ENCODE measurements at regions not wholly inside any gene's neighbourhood (a gene's known extent, or its start where the extent isn't known, plus 50 kb on each side); places are given as distances from the start of the nearest gene placed in this dataset.

DNA sequence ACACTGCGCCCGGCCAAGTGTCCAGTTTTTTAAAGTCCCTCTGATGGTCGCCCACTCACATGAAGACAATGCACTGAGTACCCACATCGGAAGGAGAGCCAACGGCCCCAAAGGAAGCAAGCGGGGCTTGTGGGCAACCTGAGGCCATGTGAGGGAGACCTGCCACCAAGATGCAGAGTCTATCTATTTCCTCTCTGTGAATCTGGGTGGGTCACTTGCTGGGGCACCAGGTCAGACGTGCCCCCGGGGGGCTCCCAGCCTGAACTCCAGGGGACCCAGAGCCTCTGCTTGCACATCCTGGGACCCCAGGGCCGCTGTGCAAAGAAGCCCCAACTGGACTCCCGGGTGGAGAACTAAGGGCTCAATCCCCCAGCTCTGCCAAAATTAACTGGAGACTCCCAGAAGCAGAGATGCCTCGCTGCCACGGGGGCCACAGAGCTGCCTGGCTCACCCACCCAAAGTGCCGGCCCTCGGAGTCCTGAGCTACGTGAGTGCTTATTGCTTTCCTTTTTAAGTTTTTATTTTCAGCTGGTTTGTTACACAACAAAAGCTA lies 106.4 kb downstream of the BRD1 start:
- ATAC-seq (ENCODE audit: insufficient number of reproducible peaks, low FRiP score, low read depth) (no peak), DNase-seq (ENCODE audit: low spot score) (no peak)
- TF ChIP-seq CTCF (IDR thresholded peaks at IDR 0.05), result no peak
- Histone ChIP-seq H3K4me3 (no peak overlapping the region), H3K36me3 (no peaks in the 10 kb centered on the region), H3K27me3 (replicated peaks; ENCODE audit: insufficient read depth) (no peaks in the 10 kb centered on the region), H3K4me1 (ENCODE audit: control insufficient read depth in 1 of 2, low read depth in 2 of 2) (no peaks in the 10 kb centered on the region), H3K9me3 (no peaks in the 10 kb centered on the region), H3K27ac (no peak overlapping the region)

GRCh38 chr22:49720279-49720959 lies 107.3 kb downstream of the BRD1 start:
- H3K27me3 ChIP-seq (replicated peaks; ENCODE audit: insufficient read depth), result no peaks in the 10 kb centered on the region
- no peaks in the 10 kb centered on the region for H3K4me1 ChIP-seq (ENCODE audit: control insufficient read depth in 1 of 2, low read depth in 2 of 2)
- no peak for DNase-seq (ENCODE audit: low spot score)
- H3K4me3 ChIP-seq, result no peak overlapping the region
- ATAC-seq (ENCODE audit: insufficient number of reproducible peaks, low FRiP score, low read depth), result no peak
- no peak for TF ChIP-seq CTCF (IDR thresholded peaks at IDR 0.05)
- no peaks in the 10 kb centered on the region for H3K36me3 ChIP-seq
- no peaks in the 10 kb centered on the region for H3K9me3 ChIP-seq
- H3K27ac ChIP-seq, result no peak overlapping the region

GRCh38 chr22:49719046-49719445 lies 108.6 kb downstream of the BRD1 start:
- no peak for DNase-seq (ENCODE audit: low spot score)
- ATAC-seq (ENCODE audit: insufficient number of reproducible peaks, low FRiP score, low read depth), result no peak
- no peak overlapping the region for H3K27ac ChIP-seq
- H3K27me3 ChIP-seq (replicated peaks; ENCODE audit: insufficient read depth), result no peaks in the 10 kb centered on the region
- TF ChIP-seq CTCF (IDR thresholded peaks at IDR 0.05), result no peak
- no peaks in the 10 kb centered on the region for H3K9me3 ChIP-seq
- H3K36me3 ChIP-seq, result no peaks in the 10 kb centered on the region
- H3K4me1 ChIP-seq (ENCODE audit: control insufficient read depth in 1 of 2, low read depth in 2 of 2), result no peaks in the 10 kb centered on the region
- no peak overlapping the region for H3K4me3 ChIP-seq

DNA sequence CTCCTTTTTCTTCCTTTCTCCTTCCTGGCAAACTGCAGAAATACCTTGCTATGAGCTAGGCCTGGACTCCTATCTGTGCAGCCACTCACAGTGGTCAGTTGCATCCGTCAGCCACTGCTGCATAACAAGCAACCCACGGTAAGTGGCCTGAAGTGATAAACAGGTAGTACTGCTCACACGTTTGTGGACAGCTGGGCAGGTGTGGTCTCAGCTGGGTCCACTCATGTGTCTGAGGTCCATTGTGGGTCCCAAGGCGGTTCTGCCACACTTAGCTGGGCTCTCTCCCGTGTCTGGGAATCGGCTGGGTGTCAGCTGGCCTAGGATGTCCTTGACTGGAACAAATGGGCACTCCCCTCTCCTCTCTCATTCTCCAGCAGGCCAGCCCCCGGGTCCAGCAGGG lies 109.3 kb downstream of the BRD1 start:
- no peak for TF ChIP-seq CTCF (IDR thresholded peaks at IDR 0.05)
- DNase-seq (ENCODE audit: low spot score), result no peak
- no peak for ATAC-seq (ENCODE audit: insufficient number of reproducible peaks, low FRiP score, low read depth)

GRCh38 chr22:49717322-49717919 lies 110.3 kb downstream of the BRD1 start:
- H3K27me3 ChIP-seq (replicated peaks; ENCODE audit: insufficient read depth), result no peaks in the 10 kb centered on the region
- no peak for TF ChIP-seq CTCF (IDR thresholded peaks at IDR 0.05)

More for the DNA sequence above, 109.3 kb downstream of the BRD1 start:
- no peaks in the 10 kb centered on the region for H3K27me3 ChIP-seq (replicated peaks; ENCODE audit: insufficient read depth)
- H3K36me3 ChIP-seq, result no peaks in the 10 kb centered on the region
- no peak overlapping the region for H3K27ac ChIP-seq
- no peaks in the 10 kb centered on the region for H3K9me3 ChIP-seq
- H3K4me1 ChIP-seq (ENCODE audit: control insufficient read depth in 1 of 2, low read depth in 2 of 2), result no peaks in the 10 kb centered on the region
- no peak overlapping the region for H3K4me3 ChIP-seq

More at GRCh38 chr22:49717322-49717919, 110.3 kb downstream of the BRD1 start:
- ATAC-seq (ENCODE audit: insufficient number of reproducible peaks, low FRiP score, low read depth), result no peak
- Histone ChIP-seq H3K36me3 (no peaks in the 10 kb centered on the region), H3K4me1 (ENCODE audit: control insufficient read depth in 1 of 2, low read depth in 2 of 2) (no peaks in the 10 kb centered on the region), H3K4me3 (no peak overlapping the region), H3K27ac (no peak overlapping the region), H3K9me3 (no peaks in the 10 kb centered on the region)
- DNase-seq (ENCODE audit: low spot score), result no peak
